NCI-H1694 treated with DMSO at 0.1 percent for 48 hours (cell line): ENCODE measurements at regions not wholly inside any gene's neighbourhood (a gene's known extent, or its start where the extent isn't known, plus 50 kb on each side); places are given as distances from the start of the nearest gene placed in this dataset.
A peak's percentile ranks its signal among the peaks of the same experiment; 100 is the strongest.
"Not testable (repeated sequence)": the region's sequence is repeated elsewhere in the genome, so short reads cannot be mapped to it uniquely, and the experiment has no call there.

ENCODE experiments used
- DNase-seq: peaks from one replicate; lab custom pipeline; 2025; lab: John Stamatoyannopoulos, UW

DNA sequence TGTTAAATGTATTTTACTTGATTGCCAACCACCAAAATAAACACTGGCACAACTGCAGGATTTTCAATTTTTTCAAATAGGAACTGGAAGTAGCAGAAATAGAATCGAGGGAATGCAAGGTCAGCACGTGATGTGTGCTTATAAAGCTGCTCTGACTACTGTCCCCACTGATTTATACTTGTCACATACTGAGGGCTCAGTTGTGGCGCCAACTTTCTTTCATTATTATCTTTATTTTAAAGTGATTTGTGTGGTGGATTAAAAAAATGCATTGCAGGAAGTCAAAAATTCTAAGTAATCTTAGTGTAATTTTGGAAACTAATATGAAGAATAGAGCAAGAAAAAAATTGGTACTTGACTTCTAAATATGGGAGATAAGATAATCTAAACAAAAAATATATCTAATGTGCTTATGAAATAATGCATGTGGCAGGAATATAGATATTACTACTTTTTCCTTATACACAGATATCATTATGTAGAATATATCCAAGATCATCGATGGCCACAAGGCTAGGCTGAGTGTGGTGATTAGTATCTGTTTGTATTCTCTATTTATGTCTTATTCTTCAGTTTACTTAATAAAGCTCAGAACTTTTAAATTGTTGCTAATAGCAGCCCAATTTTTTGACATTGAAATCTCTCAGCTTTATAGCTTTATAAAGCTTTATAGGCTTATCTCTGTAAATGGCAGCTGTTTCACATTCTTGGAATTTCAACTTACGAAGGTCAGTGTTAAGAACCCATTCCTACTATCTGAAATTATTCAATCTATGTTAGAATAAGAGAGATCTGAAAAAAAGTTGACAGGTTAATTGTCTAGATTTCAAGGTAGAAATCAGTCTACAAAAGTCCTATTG is 404.5 kb upstream of the ADAMTS5 start:
- no peak for DNase-seq

DNA sequence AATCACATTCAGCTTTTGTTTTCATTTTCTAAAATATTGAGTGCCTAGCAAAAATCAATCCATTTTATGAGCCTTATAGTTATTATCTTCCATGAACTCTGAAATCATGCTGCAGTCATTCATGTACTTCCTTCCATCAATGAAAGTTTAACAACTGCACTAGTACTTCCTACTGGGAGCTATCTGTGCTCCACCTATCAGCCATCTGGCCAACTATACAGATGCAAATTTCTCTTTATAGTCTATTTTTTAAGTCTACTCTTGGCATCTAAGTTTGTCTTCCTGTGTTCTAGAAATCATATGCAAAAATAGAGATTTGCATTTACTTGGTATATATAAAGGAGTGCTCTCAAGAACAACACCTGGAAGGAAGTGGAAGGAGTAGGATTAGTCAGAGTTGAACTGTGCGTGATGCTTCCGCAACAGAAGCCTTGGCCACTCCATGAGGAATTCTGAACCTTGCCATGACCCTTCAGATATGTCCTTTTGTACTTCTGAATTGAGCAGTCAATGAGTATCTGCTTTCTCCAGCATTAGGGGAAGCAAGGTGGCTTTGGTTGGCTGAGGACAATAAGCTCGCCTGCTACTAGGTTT is 403.2 kb upstream of the ADAMTS5 start:
- DNase-seq: no peak

DNA sequence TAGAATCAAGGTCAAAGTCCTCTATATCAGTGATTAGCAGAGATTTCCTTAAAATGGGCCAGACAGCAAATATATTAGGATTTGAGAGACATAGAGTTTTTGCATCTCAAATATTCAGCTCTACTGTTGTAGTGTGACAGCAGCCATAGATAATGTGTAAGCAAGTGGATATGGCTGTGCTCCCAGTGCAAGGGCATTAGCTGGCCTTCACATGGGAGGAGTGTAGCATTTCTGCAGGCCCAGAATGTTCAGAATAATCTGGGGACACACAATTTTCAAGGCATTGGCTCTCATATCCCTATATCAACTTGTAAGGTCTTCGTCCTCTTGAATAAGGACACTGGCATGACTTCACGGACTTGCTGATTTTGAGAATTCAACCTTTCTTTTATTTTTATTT is 402.3 kb upstream of the ADAMTS5 start:
- no peak for DNase-seq

DNA sequence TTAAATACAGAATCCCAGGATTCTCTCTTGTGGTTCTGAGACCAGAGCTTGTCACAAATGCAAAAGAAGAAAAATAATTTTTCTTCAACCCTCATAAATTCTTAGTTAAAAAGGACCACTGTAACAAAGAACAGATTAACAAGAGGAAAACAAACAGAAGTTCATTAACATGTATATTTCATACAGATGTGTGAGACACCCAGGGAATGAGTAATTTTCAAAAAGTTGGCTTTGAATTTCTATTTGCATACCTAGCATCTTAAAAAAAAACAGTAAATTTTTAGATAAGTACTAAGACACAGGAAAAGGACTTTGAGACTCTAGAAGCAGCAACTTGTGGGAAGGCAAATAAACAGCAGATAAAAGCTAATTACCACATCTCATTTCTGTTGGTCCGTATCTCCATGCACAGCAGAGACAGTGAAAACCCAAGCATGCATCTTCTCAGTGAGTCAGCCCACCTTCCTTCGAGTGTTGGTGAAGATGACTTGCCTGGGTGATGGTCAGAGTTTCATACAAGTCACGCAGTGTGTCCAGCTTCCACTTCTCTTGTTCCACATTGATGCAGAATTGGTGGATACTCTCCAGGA is 399.9 kb upstream of the ADAMTS5 start:
- DNase-seq: no peak

DNA sequence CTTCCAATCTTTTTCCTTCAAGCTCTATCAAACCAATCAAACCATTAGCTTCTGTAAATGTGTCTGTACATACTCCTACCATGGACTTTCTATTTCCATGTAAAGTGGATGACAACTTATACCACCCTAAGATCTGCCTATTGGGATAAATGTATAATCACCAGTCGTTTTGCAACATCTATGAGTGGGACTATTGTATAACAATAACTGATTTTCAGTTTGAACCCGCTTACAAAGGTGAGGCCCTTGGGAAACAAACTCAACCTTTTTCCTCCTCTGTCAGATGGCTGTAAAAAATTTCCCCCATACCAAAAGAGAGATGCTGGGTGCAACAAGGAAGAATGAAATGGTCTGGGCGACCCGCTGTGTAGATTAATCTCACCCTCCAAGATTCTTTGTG is 399.1 kb upstream of the ADAMTS5 start:
- DNase-seq: no peak

DNA sequence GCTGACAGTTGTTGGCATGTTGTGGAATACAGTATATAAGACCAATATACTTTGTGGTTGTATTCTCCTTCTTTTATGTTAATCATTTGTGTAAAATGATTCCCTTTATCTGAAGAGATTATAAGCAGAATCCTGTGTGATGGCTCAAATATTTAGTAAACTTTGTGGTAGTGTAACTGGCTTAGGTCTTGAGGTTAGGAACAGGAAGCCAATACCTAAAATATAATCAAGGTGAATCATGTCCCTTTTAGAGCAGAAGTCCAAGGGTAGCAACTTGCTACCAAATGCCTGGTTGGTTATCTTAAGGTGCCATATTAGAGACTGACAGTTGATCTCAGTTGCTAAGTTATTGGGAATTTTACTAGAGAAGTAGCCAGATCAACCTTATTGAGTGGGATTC is 398.5 kb upstream of the ADAMTS5 start:
- no peak for DNase-seq

DNA sequence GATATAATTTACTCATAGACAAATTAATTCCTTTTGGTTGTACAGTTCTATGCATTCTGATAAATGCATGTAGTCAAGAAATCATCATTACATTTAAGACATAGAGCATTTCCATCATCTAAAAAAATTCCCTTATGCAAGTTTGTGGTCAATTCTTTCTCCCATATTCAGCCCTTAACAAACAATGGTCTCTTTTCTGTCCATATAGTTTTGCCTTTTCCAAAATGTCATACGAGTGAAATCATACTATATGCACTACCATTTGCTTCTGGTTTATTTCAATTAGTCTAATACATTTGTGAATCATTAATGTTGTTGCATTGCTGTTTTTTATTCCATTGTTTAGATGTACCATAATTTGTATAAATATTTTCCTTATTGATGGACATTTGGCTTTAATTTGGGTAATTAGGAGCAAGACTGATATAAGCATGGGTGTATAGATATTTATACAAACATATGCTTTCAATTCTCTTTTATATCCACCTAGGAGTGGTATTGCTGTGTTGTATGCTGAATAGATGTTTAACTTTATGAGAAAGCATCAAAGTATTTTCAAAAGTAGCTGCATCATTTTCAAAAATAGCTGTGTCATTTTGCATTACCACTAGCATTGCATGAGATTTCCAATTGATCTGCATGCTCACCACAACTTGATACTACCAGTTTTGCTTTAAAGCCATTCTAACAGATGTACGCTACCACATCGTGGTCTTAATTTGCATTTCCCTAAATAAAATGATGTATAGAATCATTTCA is 397.0 kb upstream of the ADAMTS5 start:
- no peak for DNase-seq

DNA sequence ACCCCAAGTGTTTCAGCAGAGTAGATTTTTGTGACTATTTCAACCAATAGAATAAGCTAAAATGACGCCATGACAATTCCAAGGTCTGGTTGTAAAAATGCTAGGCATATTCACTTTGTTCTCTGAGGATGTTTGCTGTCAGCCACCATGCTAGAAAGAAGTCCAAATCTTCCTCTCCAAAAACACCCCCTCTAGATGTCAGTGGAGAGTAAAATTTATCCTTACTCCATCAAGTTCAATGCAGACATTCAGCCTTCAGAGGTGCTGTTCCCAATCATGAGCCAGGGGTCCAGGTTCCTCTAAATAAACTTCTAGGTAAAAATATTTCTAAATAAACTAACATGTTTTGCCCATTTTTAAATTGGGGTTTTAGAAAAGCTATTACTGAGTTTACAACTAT is 395.4 kb upstream of the ADAMTS5 start:
- peak; percentile 20 for DNase-seq

DNA sequence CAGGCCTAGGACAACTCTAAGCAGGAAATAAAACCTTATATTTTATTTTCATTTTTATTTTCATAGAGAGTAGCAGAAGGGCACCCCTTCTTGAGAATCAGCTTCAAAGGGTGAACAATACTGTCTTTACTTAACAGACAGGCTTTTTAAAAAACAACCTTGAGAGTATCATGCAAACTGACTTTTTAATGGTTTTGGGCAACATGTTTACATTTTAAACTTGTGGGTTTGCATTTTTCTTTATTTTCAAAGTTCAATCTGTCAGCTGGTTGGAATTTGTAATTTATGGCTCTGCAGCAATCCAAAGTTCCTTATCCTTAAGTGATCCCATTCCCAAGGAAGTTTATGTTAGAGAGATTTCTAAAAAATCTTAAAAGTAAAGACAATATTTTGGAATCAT is 392.3 kb upstream of the ADAMTS5 start:
- DNase-seq: no peak

DNA sequence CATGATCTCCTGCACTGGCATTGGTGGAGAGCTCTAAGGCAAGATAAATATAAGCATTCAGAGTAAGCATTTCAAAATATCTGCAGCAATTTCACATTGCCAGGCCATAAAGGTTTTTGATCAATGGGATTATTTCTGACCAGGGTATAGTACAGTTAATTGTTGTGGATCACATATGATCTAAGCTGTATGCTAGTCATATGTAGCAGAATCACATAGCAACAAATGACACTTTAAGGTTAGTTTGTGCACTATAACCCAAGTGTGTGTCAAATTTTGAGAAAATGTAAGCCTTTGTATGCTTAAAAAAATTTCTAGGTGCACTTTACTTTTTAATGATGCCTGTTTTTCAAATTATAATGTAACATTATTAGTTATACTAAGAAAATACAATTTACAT is 386.0 kb upstream of the ADAMTS5 start:
- DNase-seq: no peak

DNA sequence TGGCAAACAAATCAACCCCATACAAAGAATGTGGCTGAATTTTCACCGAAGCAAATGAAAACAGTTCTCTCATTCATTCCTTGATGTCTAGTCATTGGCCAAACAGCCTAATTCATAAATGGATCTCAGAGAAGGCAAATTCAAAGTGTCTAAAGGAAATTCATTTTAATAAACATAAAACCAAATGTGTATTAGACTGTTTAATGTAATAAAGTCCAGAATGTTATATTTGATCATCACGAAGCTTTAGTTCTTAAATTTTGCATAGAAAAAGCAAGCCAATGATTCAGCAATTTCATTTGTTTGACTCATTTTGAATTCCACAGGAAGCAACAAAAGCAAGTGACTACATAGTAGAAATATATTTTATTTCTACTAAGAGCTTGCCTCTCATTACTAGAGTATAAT is 379.2 kb upstream of the ADAMTS5 start:
- no peak for DNase-seq

DNA sequence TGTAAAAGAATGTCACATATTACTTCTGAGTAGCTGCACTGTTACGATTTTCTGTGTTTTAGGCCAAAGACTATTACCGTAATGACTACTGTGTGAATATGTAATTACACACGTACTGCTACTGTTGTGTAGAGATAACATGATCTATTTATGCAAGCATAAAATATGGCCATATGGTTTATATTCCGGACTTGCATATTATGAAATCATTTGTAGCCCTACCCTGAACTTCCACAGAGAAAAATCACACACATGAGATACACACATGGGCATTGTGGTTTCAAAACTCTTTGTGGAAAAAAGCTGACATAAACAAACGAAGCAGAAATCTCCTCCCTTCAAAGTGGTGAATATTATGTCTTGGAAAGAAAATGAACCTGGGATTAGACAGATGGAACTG is 373.0 kb upstream of the ADAMTS5 start:
- DNase-seq: peak; percentile 95

DNA sequence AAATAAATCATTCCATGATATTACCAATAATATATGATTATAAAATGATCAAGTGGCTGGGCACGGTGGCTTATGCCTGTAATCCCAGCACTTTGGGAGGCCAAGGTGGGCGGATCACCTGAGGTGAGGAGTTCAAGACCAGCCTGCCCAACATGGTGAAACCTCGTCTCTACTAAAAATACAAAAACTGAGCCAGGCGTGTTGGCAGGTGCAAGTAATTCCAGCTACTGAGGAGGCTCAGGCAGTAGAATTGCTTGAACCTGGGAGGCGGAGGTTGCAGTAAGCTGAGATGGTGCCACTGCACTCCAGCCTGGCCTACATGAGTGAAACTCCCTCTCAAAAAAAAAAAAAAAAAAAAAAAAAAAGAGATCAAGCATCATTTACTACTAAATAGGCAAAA is 371.1 kb upstream of the ADAMTS5 start:
- not testable (repeated sequence) for DNase-seq

DNA sequence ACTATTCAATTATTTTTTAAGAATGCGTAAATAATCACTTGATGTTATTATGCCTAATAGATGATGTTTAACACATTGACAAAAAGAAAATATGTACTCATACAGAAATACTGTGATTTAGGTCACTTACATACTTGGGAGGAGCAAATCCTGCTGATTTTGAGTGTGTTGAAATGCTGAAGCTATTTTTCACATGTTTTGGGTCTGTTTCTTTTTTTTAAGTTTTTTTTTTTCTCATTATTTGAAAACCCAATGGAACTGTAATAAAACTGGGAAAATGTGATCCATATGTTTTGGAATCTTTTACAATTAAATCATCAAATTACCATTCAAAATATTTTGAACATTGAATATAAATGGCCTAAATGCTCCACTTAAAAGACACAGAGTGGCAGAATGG is 366.2 kb upstream of the ADAMTS5 start:
- no peak for DNase-seq

DNA sequence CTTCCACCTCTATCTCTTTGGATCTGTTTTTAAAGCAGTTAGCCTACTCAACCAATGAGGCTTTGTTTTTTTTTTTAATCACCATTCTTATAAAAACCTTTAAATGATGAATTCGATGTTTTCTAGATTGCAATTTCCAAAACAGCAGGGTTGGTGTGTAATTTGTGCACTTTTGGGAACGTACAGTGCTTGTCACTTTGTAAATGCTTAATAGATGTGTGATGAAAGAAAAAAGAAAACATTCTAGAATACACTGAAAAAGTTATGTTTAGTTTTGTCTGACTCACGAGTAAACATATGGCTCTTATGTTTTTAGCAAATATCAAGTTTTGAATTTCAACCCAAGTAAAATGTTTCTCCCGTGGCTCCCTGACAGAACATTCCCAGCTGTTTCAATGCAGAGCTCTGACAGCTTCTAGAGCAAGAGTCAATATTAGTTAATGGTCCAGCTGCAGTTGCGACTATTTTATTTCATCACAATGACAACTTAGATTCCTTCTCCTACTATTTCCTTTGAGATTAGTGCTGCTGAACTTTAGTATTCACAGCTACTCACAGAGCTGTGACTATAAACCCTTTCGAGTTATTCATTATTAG is 362.5 kb upstream of the ADAMTS5 start:
- DNase-seq: no peak

DNA sequence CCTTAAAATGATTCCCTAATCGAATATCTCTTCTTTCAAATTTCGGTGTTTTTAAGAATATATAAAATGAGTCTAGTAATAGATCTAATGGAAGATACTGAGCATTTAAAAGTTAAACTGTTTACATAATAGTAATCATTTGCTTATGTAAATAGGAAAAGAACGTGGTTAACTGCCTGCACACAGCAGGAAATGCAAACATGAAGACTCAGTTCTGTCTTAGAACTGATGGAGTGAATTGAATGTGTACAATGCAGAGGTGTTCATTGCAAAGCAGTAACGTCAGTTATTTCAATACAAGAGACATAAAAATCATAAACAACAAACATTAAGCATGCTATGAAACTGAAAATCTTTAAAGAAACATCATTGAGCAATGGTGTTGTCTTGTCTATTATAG is 359.4 kb upstream of the ADAMTS5 start:
- DNase-seq: no peak

DNA sequence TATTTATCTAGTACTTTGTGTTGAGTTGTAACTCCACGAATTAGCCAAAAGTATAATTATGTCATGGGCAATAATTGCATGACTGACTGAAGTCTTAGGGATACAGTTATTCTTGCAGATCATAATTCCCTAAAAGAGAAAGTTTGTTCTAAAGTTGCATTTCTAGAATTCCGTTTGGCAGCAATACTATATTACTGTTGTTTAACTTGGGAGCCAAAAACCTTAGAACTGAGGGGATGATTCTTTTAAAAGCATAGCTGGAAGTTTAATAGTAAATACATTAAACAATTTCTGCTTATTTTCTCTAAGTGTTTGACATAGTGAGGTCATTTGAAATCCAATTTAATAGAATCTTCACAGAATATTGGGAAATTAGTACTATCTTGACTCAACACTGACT is 356.4 kb upstream of the ADAMTS5 start:
- DNase-seq: no peak

DNA sequence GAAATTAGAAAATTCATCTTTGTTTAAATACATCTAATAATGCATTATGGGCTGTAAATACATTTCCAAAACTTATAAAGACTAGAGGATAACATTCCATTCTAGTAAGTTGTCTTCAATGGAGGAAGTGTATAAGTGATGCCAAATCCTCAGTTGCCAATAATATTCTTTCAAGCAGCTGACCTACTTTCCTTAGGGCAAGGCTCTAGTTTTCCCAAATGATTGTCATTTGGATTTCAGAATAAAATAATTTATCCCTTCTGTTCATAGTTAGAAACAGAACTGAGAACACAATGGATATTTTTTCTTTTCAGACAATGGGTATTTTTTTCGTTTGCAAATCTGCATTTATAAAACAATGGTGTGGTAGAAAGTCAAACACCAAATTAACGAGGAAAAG is 354.9 kb upstream of the ADAMTS5 start:
- DNase-seq: no peak

DNA sequence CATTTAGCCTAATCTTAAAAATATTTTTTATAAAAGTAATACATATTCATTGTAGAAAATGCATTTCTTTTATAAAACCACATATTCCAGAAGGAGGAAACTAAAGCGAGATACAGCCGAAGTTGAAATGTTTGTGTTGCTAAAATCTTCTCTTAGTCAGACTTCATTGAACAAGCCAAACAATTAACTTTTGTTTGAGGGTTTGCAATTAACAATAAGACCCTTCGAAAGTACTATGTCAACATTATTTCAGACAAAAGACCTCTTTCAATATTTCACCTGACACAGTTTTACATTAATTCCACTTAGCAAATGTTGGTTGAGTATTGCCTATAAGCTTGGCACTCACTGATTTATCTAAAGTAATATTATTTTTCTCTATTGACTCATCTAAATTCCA is 354.0 kb upstream of the ADAMTS5 start:
- DNase-seq: no peak

DNA sequence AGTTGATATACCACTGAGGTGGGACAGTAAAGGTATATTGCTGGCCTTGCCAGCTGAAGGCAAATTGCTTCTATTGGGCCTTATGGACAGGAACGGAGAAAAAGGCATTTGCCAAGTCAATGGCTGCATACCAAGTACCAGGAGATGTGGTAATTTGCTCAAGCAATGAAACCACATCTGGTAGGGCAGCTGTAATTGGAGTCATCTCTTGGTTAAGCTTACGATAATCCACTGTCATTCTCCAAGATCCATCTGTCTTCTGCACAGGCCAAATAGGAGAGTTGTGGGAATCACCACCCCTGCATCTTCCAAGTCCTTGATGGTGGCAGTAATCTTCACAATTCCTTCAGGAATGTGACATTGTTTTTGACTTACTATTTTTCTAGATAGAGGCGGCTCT is 350.7 kb upstream of the ADAMTS5 start:
- DNase-seq: not testable (repeated sequence)

DNA sequence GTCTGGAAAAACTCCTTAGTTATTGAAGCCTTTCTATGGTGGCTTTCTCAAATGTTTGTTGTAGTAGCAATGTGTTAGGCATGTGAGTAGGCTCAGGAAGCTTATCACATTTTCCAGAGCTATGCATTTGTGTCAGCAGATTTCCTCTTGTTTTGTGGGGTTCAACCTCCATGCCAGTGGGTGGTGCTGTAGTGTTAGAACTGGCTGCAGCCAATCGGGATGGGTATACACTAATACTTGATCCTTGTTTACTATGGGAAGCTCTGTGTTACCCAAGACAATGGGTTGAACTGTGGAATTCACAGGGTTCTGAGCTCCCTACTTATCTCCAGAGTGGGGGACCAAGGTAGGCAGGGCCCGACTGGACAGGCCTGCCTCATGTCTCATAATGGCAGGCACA is 348.5 kb upstream of the ADAMTS5 start:
- no peak for DNase-seq

DNA sequence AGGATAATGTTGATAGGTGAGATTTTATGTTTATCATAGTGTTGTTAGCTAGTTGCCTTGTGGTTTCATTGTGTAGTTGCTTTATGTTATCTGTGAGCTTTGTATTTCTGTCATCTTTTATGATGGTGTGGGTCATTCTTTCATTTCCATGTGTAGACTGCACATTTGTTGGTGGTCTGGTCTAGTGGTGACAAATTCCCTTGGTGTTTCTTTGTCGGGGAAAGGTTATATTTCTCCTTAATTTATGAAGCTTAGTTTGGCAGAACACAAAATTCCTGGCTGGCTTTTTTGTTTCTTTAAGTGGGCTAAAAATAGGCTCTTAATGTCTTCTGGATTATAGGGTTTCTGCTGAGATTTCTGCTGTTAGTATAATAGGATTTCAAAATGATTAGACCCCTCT is 347.2 kb upstream of the ADAMTS5 start:
- DNase-seq: no peak
